Kidney capillary endothelial cell (primary cell): ENCODE measurements at regions not wholly inside any gene's neighbourhood (a gene's known extent, or its start where the extent isn't known, plus 50 kb on each side); places are given as distances from the start of the nearest gene placed in this dataset.

Experiments
- DNase-seq: peaks from one replicate; pipeline ENCODE4 v3.0.0-alpha.2; 2018; ENCODE audit warnings: low spot score

DNA sequence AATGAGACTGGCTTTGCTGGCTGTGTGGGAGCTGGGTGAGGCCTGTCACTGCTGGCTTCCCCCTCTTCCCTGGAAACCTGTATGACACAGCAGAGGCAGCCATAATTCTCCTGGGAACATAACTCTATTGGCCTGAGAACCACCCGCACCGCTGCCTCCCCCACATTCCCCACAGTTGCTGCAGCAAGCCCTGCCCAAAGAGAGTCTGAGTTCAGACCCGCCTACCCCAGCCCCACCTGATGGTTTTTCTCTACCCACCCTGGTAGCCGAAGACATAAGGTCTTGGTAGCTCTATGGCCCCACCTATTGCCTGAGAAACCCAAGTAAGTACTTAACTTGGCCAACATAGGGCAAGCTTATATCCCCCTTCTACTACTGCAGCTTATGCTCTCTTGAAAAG, 174.8 kb downstream of the C11orf91 start:
- no peak for DNase-seq

DNA sequence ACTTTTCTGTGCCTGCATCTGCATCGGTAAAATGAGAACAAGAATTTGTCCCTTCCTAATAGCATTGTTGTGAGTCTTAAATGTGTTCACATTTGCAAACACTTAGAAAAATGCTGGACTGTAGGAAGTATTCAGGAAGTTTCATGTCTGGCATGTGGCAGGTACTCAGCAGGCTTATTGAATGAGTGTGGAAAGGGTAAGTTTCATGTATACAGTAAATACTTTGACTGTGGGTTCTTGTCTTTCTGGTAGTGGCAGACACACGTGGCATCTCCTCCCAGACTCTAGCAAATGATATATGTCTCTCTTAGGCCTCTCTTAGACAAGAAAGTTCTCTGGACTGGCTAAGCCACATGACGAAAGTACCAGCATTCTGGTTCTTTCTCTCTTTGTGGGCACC, 179.2 kb downstream of the C11orf91 start:
- no peak for DNase-seq

DNA sequence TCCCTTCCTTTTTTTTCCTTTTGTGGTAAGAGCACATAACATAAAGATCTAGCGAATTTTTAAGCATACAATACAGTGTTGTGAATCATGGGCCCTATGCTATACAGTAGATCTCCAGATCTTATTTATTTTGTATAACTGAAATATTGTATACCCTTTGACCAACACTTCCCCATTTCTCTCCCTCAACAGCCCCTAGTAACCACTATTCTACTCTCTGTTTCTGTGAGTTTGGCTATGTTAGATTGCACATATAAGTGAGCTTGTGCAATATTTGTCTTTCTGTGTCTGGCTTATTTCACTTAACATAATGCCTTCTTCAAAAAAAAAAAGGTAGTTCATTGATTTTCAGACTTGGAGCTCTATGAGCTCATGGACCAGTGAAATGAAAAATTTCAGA, 180.5 kb downstream of the C11orf91 start:
- no peak for DNase-seq

DNA sequence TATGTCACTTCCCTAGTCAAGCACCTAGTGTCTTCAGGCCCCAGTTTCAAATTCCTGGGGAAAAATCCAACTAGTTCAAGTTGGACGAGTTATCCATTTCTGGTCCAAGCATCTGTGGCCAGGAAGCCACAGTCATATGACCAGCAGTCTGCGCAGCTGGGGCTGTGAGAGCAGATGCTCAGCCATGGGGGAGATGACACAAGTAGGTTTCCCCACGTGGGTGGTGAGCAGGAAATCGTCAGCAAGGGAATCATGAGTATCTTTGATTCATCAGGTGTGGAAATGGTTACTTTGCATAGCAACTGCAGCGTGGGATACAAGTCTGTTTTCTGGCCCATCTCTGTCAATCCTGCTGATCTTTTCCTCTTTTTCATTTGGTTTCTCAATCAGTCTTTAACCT, 185.3 kb downstream of the C11orf91 start:
- no peak for DNase-seq

DNA sequence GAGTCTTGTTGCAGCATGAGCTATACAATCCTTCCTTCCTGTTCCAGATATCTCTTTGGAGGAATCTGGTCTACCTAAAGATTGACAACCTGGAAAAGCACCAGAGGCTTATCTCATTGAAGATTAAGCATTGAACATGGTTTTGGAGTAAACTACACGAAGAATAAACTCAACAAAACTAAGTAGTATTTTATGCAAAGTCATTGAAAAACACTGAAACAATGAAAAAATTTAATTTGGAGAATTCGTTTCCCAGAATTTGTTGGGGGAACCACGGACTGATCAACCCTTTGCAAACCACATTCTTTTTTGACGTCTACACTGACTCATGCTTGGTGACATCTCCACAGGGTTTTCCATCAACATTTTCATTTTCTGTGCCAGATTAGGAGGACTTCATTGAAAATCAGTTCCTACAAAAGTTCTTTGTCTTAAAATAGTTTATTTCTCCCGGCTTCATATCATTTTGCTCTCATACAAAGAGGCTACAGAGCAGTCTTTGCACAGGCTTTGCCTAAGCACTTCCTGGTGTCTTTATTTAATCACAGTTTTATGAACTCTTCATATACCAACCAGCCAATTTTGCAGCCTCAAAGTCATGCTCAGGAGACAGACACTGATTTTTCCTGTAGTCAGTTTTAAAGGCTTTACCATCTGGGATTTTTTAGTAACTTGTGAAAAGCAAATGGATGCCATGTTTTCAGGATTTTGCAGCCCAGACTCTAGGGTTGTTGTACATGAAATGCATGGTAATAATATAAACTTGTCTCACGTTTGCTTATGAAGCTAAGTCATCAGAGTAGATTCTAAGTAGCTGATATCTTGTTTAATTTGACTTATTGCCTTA, 186.3 kb downstream of the C11orf91 start:
- no peak for DNase-seq

DNA sequence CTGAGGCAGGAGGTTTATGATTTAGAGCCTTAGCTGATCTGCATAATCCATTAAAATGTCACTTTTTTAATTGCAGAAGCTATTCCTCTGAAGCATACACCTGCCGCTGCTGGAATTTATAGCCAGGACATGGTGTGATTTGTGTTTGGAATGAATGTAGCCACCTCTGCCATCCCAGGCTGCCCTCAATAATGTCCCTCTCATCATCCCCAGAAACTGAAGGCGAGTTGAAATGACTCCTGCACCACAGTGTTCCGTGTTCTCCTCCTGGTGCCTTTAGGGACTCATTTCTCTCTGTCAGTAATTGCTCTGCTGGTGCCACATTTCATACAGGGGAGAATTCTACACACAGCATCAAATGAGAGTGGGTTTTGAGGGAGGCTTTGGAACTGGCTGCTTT, 191.0 kb downstream of the C11orf91 start:
- DNase-seq = no peak

DNA sequence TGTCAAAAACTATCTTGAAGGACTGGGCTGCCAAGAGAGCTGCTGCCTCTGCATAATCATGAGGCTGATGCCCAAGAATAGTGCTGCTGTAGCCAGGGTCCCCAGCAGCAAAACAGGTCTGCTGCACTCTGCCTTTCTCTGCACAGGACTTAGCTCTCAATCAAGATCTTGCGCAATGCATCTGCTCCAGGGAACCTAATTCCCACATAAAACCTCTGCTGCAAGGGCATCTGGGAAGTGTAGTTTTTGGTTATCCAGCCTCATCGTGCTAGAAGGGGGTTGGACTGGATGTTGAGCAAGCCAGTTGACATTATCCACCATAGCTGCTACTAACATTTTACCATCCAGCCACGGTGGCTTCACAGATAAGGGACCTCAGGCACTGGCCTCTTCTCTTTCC, 192.7 kb downstream of the C11orf91 start:
- no peak for DNase-seq

DNA sequence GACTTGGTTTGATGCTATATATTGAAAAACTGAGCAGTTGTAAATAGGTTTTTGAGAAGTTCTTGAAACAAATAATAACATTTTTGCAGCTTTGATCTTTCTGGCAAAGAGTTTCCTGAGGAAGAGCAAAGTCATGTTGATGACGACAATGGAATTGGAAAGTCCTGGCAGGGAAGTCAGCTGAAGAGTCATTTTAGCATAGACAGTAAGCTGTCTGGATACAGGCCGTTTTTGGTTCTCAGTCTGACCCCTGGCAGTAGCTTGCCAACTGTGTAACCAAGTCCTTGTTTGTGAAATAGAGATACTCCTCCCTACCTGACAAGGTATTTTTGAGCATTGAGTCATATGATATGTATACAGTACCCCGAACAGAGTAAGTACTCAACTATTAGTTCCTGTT, 193.3 kb downstream of the C11orf91 start:
- DNase-seq = peak; percentile 63

DNA sequence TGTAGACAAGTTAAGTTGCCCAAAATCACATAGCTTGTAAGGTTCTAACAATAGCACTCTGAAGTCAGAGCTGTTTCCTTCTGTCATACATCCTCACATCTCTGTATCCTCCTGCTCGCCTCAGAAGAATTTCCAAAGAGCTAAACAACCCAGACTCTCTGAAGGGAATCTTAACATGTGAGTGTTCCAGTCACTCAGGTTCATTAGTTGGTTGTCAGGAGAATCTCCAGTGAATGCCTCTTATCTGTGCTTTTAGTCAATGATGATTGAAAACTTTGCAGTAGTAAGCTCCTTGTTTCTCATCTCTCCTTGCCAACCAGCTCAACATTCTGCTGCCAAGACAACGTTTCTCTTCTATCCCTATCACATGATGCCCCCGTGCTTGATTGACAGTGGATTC, 195.5 kb downstream of the C11orf91 start:
- no peak for DNase-seq

DNA sequence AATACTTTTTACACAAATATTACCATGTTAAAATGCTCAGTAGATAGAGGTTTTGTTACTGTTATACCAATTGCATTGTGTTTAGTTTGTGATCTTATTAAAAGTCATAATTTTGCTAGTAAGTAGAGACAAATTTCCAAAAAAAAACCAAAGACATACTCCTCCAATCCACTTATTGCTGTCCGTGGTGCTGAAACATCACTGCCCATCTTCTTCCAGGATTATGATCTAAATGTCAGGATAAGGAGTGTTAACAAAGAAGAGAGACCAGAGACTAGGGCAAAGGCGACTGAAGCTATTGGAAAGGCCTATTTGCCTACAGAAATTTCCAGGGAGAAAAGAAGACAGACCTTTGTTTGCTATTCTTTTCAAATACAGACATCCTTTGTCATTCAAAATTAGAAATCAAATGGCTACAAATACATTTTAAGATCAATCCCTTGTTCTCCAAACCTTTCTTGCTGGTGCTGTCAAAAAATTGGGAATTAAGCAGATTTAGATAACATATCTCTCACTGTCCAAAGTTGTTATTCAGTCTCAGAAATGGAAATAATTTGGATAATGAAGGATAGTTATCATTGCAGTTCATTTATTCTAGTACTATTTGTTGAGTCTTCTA, 199.7 kb downstream of the C11orf91 start:
- peak; percentile 11 for DNase-seq

DNA sequence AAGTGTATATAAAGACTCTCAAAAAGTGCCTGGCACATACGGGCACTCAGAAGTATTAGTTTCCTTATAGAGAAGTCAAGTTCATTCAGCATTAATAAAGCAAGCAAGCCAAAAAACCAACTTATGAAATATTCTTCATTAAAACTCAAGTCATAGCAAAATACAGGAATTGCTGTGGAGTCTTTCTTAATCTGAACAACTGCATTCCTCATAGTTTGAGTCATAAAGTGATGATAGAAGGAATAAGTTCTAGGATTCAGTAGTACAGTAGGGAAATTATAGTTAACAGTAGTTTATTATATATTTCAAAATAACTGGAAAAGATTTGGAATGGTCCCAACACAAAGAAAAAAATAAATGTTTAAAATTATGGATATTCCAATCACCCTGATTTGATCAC, 200.3 kb downstream of the C11orf91 start:
- DNase-seq = no peak

DNA sequence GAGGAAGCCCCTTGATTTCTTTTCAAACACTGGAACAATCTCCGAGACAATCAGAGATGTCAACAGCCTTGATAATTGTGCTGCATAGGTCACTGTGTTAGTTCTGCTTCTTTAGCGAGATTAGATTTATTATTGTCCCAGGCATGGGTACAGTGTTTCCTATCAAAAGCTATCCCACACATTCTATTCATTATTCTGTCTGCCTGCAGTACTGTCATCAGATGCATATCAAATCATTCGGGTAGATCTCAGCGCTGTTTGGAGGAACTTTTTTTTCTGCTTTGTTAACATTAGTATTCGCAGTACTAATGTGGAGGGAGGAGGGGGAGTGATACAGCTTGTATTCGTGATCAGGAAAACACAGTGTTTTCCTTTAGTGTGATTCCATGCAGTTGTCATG, 208.0 kb downstream of the C11orf91 start:
- no peak for DNase-seq

DNA sequence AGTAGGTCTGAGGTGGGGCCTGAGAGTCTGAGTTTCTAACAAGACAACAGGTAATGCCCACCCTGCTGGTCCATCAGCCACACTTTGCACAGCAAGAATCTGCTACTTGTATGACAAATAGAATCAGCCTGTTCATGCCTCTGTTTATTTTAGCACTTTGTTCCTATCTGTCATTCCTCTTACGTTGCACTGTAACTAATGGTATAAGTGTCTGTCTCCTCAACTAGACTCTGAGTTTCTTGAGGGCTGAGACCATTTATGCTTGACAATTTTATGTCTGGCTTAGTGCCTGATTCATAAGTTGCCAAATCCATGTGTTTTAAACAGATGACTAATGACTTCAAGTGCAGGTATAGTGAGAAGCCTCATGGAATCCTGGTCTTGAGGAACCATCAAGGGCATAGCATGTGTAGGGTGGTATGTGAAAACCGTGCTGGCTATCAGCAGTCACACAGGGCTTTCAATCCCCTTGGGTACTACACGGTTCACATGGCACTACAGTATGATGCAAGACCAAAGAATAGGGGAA, 209.7 kb downstream of the C11orf91 start:
- DNase-seq = no peak

DNA sequence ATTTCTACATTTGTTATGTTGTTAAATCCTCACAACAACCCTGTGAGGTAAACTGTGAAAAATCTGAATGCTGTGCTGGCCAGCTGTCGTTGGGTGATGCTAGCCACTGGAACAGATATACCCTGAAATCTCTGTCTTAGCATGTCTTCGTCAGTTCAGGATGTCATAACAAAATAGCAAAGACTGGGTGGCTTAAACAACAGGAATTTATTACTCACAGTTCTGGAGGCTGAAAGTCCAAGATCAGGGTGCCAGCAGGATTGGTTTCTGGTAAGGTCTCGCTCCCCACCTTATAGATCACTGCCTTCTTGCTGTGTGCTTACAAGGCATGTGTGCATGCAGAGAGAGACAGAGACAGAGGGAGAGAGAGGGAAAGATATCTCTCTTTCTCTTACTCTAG, 211.7 kb downstream of the C11orf91 start:
- no peak for DNase-seq

DNA sequence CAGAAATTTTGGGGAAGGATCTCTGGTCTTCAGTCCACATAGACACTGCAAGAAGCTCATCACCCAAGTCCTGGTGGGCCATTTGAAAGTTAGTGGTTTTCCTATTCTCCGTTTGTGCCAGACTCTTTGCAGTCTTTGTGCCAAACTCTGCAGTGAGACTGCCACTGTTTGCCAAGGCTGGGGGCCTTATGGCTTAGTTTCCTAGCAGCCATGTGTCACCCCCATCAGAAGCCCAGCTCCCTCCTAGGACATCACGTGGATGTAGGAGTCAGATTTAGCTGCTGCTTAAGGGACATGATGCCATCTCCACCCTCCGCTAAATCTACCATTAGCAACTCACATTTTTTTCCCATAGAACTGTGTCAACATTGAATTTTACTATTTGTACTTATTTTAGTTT, 220.0 kb downstream of the C11orf91 start:
- no peak for DNase-seq

DNA sequence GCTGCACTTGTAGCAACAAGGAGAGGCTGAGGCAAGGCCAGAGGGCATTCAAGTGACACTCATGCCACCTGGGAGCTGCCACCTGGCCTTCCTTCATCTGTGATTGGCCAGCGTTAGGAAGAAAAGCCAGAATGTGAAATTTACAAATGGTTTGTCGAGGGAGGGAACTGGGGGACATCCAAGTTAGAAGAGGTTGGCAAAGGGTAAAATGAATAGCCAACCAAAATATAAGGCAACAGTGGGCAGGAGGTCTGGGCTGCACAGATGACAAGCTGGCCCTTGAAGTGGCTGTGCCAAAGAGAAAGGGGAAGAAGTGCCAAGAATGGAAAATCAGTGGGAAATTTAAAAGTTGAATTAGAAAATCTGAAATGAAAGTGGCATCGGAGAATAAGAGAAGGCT, 221.4 kb downstream of the C11orf91 start:
- no peak for DNase-seq

DNA sequence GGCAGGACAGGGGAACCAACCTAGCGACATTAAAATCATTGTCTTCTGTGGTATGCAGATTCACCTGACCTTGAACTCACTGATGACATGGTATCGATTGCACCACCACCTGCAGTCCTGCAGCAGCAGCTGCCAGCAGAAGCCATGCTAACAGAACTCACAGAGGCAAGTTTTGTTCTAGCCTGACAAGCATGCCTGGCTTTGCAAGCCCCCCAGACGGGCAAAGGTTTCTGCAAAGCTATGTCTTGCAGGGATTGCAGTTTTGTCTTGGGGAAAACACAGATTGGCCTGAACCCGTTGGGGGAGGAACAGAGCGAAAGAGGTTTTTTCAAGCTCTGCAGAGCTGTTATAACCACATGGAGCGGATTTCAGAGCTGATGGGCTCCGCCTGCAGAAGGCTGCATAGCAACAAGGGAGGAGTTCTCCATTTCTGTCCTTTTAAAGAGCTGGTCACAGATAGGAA, 221.0 kb downstream of the HIPK3 start:
- no peak for DNase-seq

DNA sequence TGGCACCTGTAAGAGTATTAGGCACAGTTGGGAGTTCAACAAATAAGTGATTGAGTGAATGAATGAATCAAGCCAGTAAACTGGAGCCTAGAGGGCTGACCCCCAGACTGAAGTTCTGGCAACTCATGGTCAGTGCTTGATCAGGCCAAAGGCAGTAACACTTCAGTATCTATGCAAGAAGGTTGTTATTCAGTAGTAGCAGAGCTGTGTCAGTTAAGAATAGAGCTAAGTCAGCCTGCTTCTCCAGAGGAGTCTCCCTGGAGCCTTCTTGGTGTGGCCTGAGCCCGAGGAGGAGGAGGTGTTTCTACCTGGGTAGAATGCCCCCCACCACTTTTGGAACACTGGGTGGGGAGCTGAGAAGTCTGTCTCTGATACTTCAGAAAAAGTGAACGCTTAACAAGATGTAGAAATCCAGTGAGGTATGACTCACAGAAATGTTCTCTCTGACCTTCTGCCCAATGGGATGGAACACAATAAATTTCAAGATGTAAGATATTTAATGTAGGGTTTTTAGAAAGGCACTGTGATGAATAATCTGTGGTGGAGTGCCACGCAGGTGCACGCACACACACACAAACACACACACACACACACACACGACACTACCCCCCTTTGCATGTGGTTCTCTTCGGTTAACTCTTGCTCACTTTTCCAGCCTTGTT, 219.9 kb downstream of the HIPK3 start:
- DNase-seq = no peak

DNA sequence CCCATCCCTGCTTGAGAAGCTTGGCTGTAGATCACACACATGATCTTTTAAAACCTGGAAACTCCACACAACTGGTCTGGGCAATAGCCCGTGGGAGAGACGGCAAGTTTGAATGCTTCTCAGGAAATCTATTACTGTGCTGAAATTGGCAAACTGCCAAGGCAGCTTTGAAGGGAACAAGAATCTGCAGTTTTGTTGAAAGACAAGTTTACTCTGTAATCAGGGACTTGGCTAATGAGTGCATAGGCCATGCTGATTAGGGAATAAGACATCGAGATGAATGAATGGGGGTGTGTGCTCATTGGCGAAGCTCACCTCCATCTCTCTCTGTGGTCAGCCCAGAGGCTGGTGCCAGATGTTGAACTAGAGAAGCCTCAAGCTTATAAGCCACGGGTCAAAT, 218.8 kb downstream of the HIPK3 start:
- DNase-seq = peak; percentile 30

DNA sequence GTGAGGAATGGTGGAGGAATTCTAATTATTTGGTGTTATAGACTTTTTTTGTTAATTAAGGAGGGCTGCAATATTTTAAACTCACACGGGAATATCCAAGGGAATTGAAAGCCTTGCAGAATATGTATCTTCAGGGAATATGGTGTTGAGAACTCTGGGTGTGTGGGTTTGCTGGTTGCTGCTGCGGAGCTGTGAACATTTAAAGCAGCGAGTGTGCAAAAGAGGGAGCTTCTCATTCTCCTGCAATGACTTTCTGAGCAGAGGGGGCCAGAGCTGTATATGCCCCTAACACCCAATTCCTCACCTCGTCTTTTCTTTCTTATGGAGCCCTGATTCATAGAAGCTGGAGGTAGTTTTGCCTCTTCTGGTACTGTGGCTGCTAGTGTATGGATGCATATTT, 217.7 kb downstream of the HIPK3 start:
- no peak for DNase-seq

DNA sequence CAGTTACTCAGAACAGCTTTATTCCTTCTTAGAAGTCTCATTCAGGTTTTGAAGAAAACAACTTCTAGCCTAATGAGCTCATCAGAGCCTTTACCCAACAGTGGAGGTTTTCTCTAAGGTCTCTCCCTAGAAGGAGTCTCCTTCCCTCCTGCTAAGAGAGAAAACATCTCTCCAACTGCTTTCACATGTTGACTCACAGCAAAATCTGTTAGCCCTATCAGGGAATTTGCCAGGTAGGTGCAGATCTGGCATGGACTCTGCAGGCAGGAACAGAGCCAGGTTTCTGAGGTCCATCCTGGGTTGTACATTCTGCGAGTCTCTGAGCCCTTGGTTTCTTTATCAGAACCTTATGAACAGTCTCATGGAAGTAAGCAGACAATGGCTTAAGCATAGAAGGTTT, 214.4 kb downstream of the HIPK3 start:
- DNase-seq = no peak

DNA sequence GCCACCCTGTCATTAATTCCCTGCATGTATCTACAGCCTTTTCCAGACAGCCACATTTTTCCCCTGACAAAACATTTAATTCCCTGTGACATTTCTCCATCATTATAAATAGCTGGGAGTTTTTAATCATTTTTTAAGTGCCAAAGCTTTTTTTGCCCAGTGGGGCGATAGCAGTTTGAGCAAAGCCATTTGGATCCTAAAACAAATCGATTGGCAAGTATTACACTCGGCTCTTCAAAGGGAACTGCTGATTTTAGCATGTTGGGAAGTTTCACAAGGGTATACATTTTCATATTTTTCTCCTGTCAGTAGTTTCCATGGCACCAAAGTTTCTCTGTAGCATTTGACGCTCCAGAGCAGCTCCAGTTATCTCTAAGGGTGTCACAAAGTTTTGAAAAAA, 210.8 kb downstream of the HIPK3 start:
- no peak for DNase-seq

DNA sequence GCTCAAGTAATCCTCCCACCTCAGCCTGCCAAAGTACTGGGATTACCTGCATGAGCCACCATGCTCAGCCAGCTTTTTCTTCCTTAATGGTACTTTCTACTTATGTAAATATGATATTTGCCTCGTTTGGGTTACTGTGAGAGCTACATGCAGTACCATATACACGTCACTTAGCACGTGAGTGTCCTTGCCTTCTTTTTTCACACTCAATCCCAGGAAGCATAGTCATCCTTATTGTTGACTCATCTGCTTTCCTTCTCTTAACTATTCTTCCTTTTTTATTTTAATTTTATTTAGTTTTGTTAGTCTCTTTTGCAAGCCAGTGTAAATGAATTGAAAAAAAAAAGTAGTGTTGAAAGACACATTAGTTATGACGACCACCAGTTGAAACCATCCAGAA, 205.9 kb downstream of the HIPK3 start:
- no peak for DNase-seq
